HepG2 (cell line): ENCODE measurements at regions not wholly inside any gene's neighbourhood (a gene's known extent, or its start where the extent isn't known, plus 50 kb on each side); places are given as distances from the start of the nearest gene placed in this dataset.

Experiments
- ATAC-seq: fragments of 200-7000 bp; cut with Tn5 transposase; 3 replicates; pipeline ENCODE4 v1.9.1; 2020; ENCODE audit warnings: mild to moderate bottlenecking, moderate library complexity
- BruUV-seq: library from RNA; stranded (reverse); fragments of 400-500 nt; replicated peaks from 2 replicates; lab custom pipeline; 2021; lab: Mats Ljungman, UMichigan
- CTCF ChIA-PET: fragments of 300-600 bp; formaldehyde crosslinking; extraction: SDS; loops from one replicate; lab custom pipeline; 2021; ENCODE audit warnings: low total read pairs, inconsistent platforms, low intra/inter-chr PET ratio; lab: Yijun Ruan, JAX
- POLR2A ChIA-PET: fragments of 350-600 bp; sonication (Branson Sonifier 250); formaldehyde crosslinking; loops from one replicate; lab custom pipeline; 2020; ENCODE audit warnings: antibody characterized with exemption, inconsistent platforms; lab: Yijun Ruan, JAX
- DNase-seq: peaks from one replicate; pipeline ENCODE4 v3.0.0-alpha.2; 2015; ENCODE audit warnings: low spot score
- FAIRE-seq: peaks from 3 replicates; lab custom pipeline; 2011; peaks lifted over from hg19 to GRCh38; lab: Jason Lieb, UNC
- H2AFZ ChIP-seq: one replicate; pipeline ENCODE4 v1.6.1; 2011; ENCODE audit warnings: low read length, inconsistent platforms
- H3K27ac ChIP-seq: fragments of 300-600 bp; 3 replicates; pipeline ENCODE4 v1.8.0; 2011; ENCODE audit warnings: mixed run types, mild to moderate bottlenecking, mixed read lengths, low read length, inconsistent platforms; ENCODE audit not compliant: insufficient read depth; ENCODE audit errors: extremely low read length
- H3K27me3 ChIP-seq, 2 experiments: fragments of 200-600 bp in 1 of 2; 2 replicates in 1 of 2; 3 replicates in 1 of 2; pipeline versions ENCODE4 v1.6.0 to v1.8.0; 2011; ENCODE audit warnings: low read length in 2 of 2, mild to moderate bottlenecking in 2 of 2, moderate library complexity in 2 of 2, inconsistent platforms in 1 of 2; ENCODE audit not compliant: insufficient read depth in 2 of 2, control insufficient read depth in 1 of 2
- H3K36me3 ChIP-seq, 2 experiments: fragments of 200-600 bp in 1 of 2; replicated peaks in 1 of 2; 2 replicates in 1 of 2; 3 replicates in 1 of 2; pipeline versions ENCODE4 v1.5.1 to v1.8.0; 2011; ENCODE audit warnings: low read length in 2 of 2, inconsistent platforms in 1 of 2; ENCODE audit not compliant: insufficient read depth in 2 of 2, control insufficient read depth in 1 of 2
- H3K4me1 ChIP-seq: 2 replicates; pipeline ENCODE4 v1.5.1; 2012; ENCODE audit warnings: low read length, inconsistent platforms; ENCODE audit not compliant: insufficient read depth
- H3K4me2 ChIP-seq: 2 replicates; pipeline ENCODE4 v1.6.0; 2011; ENCODE audit warnings: low read depth, low read length, inconsistent platforms
- H3K4me3 ChIP-seq, 3 experiments: fragments of 200-600 bp in 1 of 3; sonication (generic), shearing (Covaris generic) in 1 of 3; replicated peaks in 1 of 3; 2 replicates each; pipeline ENCODE4 v1.5.1; 2011 to 2016; ENCODE audit warnings: low read length in 3 of 3, inconsistent platforms in 2 of 3, low read depth in 2 of 3, mild to moderate bottlenecking in 2 of 3, control low read depth in 1 of 3, mixed read lengths in 1 of 3; ENCODE audit not compliant: insufficient read depth in 1 of 3
- H3K79me2 ChIP-seq: one replicate; pipeline ENCODE4 v1.6.1; 2011; ENCODE audit warnings: low read length, inconsistent platforms; ENCODE audit not compliant: insufficient read depth
- H3K9ac ChIP-seq: 2 replicates; pipeline ENCODE4 v1.6.0; 2011; ENCODE audit warnings: mild to moderate bottlenecking, low read depth, low read length, inconsistent platforms; ENCODE audit not compliant: insufficient read depth
- H3K9me3 ChIP-seq: 2 replicates; pipeline ENCODE4 v1.5.1; 2012; ENCODE audit warnings: mild to moderate bottlenecking, low read length
- H4K20me1 ChIP-seq: 2 replicates; pipeline ENCODE4 v1.6.0; 2011; ENCODE audit warnings: inconsistent platforms, mild to moderate bottlenecking, low read length, moderate library complexity; ENCODE audit not compliant: insufficient read depth
- KAT2B ChIP-seq: fragments of 150-350 bp; IDR thresholded peaks from 2 replicates; pipeline ENCODE4 v1.6.1; 2014; ENCODE audit warnings: low read depth, low read length, borderline replicate concordance
- PHF21A ChIP-seq: sonication (generic); formaldehyde crosslinking; IDR thresholded peaks from 2 replicates; pipeline ENCODE4 v1.5.0; 2020; ENCODE audit warnings: mild to moderate bottlenecking, missing genetic modification reagents
- SMAD1 ChIP-seq: sonication (generic); formaldehyde crosslinking; IDR thresholded peaks from 2 replicates; pipeline ENCODE4 v1.4.0; 2020; ENCODE audit warnings: missing genetic modification reagents, low read depth, mild to moderate bottlenecking, borderline replicate concordance
- ZNF407 ChIP-seq: sonication (generic); formaldehyde crosslinking; IDR thresholded peaks from one replicate; pipeline ENCODE4 v1.5.1; 2020; ENCODE audit warnings: mild to moderate bottlenecking, missing genetic modification reagents; ENCODE audit errors: not compliant biosample characterization
- ZNF432 ChIP-seq: sonication (generic); formaldehyde crosslinking; IDR thresholded peaks from 2 replicates; pipeline ENCODE4 v1.5.0; 2020; ENCODE audit warnings: missing genetic modification reagents, mild to moderate bottlenecking, borderline replicate concordance
- ZNF552 ChIP-seq: sonication (generic); formaldehyde crosslinking; IDR thresholded peaks from 2 replicates; pipeline ENCODE4 v1.9.0; 2022; ENCODE audit warnings: missing genetic modification reagents, mild to moderate bottlenecking, borderline replicate concordance
- ZNF839 ChIP-seq: sonication (generic); formaldehyde crosslinking; IDR thresholded peaks from 2 replicates; pipeline ENCODE4 v1.4.0; 2020; ENCODE audit warnings: missing genetic modification reagents, mild to moderate bottlenecking, borderline replicate concordance
- ZNF850 ChIP-seq: sonication (generic); formaldehyde crosslinking; conservative IDR thresholded peaks from 2 replicates; pipeline ENCODE4 v1.9.0; 2021; ENCODE audit warnings: mild to moderate bottlenecking, missing genetic modification reagents
- WGBS: methylation state at CpG from one replicate; pipeline ENCODE4 v1.1.6; 2017; ENCODE audit warnings: low lambda C conversion rate; 5-methylcytosine and 5-hydroxymethylcytosine counted together
- in situ Hi-C: cut with HindIII; loops from 2 replicates; pipeline ENCODE4 v1.10.0; 2017; ENCODE audit warnings: low pct_unique_long_range_greater_than_20kb; ENCODE audit not compliant: extremely low pct_ligation_motif_present
- intact Hi-C: fragments of 100-400 bp; cut with micrococcal nuclease; formaldehyde crosslinking; loops from one replicate; pipeline ENCODE4 v1.10.0; 2022; ENCODE audit not compliant: unreplicated experiment
- TF ChIP-seq, protein P1 (sequence below): fragments of 450-650 bp; IDR thresholded peaks from 2 replicates; pipeline ENCODE4 v1.6.1; 2017
- TF ChIP-seq, protein P2 (sequence below): sonication (generic); formaldehyde crosslinking; IDR thresholded peaks from 2 replicates; pipeline ENCODE4 v1.4.0; 2020; ENCODE audit warnings: missing genetic modification reagents

DNA sequence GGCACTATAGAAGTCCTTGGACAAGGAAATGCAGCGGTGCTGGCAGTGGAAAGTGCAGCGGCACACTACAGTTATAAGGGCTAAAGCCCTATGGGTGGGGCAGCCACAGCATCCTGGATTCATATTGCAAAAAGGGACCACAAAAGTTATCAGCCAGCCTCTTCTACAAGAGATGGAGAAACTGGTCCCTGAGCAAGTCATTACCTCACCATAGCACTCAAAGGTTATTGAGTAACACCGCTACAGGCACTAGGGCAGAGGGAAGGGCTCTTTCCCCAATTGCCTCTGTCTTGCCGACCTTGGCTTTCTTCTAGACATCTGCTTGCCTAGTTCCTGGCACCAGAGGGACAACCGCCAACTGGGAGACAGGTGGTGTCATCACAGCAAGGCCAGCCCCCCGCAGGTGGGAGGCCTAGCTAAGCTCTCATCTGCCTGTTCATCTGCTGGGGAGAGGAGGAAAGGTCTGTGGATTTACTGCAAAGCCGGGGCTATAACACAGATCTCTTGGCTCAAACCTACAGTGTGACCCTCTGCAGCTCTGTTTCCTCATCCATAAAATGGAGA lies 600.0 kb downstream of the BCOR start:
- WGBS = 17% methylated on average over 3 of the region's 7 CpGs
- DNase-seq (no peak), FAIRE-seq (no peak), ATAC-seq (no peak)
- Histone ChIP-seq H3K79me2 (no peaks in the 10 kb centered on the region), H3K4me3 (no peak overlapping the region), H3K4me1 (no peaks in the 10 kb centered on the region), H4K20me1 (no peaks in the 10 kb centered on the region), H3K4me2 (no peak overlapping the region), H3K9ac (no peak overlapping the region), H3K27ac (no peak overlapping the region), H3K27me3 (no peaks in the 10 kb centered on the region), H3K9me3 (no peaks in the 10 kb centered on the region), H2AFZ (no peak overlapping the region), H3K36me3 (no peaks in the 10 kb centered on the region)
- BruUV-seq = no TSS peak
- ChIA-PET CTCF (no interaction called here), POLR2A (no interaction called here)
- intact Hi-C loops = no loop called here
- in situ Hi-C loops = no loop called here
- TF ChIP-seq, protein P1, sequence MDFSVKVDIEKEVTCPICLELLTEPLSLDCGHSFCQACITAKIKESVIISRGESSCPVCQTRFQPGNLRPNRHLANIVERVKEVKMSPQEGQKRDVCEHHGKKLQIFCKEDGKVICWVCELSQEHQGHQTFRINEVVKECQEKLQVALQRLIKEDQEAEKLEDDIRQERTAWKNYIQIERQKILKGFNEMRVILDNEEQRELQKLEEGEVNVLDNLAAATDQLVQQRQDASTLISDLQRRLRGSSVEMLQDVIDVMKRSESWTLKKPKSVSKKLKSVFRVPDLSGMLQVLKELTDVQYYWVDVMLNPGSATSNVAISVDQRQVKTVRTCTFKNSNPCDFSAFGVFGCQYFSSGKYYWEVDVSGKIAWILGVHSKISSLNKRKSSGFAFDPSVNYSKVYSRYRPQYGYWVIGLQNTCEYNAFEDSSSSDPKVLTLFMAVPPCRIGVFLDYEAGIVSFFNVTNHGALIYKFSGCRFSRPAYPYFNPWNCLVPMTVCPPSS = no peak
- TF ChIP-seq ZNF552 (CRISPR knock-in tag) (no peak), SMAD1 (CRISPR knock-in tag) (no peak), ZNF432 (CRISPR knock-in tag) (no peak), KAT2B (no peak), ZNF850 (CRISPR knock-in tag) (no peak), ZNF407 (CRISPR knock-in tag) (no peak), PHF21A (CRISPR knock-in tag) (no peak), ZNF839 (CRISPR knock-in tag) (no peak)
- TF ChIP-seq, protein P2, sequence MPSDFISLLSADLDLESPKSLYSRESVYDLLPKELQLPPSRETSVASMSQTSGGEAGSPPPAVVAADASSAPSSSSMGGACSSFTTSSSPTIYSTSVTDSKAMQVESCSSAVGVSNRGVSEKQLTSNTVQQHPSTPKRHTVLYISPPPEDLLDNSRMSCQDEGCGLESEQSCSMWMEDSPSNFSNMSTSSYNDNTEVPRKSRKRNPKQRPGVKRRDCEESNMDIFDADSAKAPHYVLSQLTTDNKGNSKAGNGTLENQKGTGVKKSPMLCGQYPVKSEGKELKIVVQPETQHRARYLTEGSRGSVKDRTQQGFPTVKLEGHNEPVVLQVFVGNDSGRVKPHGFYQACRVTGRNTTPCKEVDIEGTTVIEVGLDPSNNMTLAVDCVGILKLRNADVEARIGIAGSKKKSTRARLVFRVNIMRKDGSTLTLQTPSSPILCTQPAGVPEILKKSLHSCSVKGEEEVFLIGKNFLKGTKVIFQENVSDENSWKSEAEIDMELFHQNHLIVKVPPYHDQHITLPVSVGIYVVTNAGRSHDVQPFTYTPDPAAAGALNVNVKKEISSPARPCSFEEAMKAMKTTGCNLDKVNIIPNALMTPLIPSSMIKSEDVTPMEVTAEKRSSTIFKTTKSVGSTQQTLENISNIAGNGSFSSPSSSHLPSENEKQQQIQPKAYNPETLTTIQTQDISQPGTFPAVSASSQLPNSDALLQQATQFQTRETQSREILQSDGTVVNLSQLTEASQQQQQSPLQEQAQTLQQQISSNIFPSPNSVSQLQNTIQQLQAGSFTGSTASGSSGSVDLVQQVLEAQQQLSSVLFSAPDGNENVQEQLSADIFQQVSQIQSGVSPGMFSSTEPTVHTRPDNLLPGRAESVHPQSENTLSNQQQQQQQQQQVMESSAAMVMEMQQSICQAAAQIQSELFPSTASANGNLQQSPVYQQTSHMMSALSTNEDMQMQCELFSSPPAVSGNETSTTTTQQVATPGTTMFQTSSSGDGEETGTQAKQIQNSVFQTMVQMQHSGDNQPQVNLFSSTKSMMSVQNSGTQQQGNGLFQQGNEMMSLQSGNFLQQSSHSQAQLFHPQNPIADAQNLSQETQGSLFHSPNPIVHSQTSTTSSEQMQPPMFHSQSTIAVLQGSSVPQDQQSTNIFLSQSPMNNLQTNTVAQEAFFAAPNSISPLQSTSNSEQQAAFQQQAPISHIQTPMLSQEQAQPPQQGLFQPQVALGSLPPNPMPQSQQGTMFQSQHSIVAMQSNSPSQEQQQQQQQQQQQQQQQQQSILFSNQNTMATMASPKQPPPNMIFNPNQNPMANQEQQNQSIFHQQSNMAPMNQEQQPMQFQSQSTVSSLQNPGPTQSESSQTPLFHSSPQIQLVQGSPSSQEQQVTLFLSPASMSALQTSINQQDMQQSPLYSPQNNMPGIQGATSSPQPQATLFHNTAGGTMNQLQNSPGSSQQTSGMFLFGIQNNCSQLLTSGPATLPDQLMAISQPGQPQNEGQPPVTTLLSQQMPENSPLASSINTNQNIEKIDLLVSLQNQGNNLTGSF (CRISPR knock-in tag) = no peak
